GM18867 (cell line): ENCODE measurements at regions not wholly inside any gene's neighbourhood (a gene's known extent, or its start where the extent isn't known, plus 50 kb on each side); places are given as distances from the start of the nearest gene placed in this dataset.
"Not testable (repeated sequence)": the region's sequence is repeated elsewhere in the genome, so short reads cannot be mapped to it uniquely, and the experiment has no call there.

ENCODE experiments used
- ATAC-seq: cut with Tn5 transposase; IDR thresholded peaks from one replicate; pipeline ENCODE4 v1.9.1; 2021; ENCODE audit warnings: mild to moderate bottlenecking, moderate library complexity; ENCODE audit not compliant: unreplicated experiment

DNA sequence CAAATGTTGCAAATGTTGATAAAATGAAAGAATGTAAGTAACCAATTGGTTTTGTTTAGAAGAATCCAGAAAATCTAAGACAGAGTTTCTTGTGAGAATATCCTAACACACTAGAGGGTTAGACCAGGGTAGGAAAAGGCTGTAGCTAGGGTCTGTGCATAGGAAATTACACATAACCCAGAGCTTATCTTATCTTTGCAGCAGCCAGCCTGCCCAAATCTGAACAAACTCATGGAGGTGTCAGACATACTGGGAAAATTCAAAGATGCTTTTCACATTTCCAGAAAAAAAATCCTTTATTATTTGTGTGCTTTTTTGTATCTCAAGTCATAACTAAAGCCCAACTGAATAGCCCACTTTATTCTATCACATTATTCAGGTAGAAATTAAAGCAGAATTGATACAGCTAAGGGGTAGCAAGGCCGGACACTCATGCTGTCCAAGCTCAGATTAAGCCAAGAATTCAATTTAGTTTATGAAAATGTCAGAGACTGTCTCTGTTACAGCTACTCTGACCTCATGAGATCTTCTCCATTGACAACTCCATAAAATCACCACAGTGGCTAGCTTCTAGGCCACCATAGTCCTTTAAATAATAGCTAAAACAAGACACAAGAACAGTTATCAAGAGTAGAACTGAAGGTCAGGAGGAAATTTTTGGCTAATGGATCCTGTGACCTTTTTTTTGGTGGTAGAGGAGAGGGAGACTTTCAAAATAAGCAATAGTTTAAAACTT is 169.6 kb upstream of the RASSF8 start:
- no peak for ATAC-seq

DNA sequence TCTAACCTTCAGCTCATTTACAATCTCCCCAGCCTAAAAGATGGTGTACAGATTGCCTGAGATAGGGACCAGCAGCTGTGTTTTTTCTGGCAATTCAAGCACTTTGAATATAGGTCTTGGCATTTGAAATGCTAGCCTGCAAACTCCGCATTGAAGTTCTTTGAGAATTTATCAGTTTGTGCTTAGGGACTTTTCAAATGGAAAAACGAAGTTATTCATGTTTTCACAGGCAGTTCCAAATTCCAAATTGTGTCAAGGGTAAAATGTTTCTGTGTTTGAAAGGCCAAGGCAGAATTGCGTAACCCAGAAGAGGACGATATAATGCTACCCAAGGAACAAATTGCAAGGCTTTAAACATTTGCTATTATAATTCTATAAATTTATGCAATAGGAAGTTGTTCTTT is 168.9 kb upstream of the RASSF8 start:
- no peak for ATAC-seq

DNA sequence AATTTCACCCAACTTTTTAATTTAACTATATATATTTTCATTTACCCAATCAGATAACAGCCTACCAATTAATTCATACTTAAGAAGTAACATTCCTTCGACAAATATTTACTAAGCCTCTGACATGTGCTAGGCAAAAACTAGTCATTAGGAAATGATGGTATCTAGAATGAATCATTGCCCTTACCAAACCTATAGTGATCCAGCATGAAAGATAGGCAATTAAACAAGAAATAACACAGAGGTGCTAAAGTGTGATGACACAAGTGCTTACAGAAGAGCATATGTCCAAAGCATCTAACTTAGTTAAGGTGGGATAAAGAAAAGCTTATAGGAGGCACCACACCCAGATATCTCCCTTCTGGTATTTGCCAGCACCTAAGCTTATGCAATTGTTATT is 166.5 kb upstream of the RASSF8 start:
- no peak for ATAC-seq

DNA sequence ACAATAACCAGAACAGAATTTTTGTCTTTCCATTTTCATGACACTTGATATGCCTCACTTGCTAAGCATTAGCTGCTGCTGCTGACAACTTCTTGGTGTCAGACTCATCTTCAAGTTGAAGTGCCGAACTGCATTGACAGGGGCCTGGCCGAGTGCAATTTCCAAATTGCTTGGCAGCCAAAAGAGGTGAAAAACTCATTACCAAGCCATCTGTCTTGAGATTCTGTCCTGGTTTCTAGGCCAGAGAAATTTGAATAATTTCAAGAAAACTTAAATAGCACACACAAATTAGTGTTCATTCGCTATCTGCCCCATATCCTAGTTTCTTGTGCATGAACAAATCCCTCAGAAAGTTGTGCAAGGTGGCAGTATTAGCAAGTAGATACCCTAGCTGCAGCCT is 165.3 kb upstream of the RASSF8 start:
- no peak for ATAC-seq

DNA sequence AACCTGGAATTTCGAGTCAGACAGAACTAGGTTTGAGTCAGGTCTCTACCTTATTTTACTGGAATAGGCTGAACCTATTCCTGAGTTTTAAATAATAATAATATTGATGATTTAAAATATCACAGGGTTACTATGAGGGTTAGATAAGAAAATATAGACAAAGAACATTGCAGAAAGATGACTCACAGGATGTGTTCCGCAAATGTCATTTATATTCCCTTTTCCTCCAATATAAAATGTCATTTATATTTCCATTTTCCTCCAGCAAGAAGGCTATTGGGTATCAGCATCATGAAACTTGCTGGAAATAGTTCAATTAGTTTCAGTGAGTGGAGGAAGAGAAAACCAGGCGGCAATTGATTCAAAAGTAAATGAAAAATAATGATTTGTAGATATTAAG is 163.9 kb upstream of the RASSF8 start:
- ATAC-seq = no peak

DNA sequence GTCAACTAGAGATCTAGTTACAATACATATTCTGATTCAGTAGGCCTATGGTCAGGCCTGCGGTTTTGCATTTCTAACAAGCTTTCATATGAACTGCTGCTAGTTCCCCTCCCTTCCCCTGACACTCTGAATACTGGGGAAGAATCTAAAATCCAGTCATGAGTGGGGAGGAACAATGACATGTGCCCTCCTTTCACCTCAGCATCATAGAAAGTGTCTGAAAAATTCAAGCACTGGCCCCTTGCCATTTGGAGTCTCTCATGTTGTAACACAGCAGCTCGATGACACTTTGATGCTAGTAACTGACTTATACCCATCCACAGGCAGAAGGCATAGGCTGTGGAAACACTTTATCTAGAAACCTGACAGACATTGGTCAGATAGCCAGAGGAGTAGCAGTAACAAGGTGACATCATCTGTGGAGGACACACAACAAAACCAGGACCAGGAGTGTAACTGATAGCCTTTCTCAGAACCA is 161.9 kb upstream of the RASSF8 start:
- no peak for ATAC-seq

DNA sequence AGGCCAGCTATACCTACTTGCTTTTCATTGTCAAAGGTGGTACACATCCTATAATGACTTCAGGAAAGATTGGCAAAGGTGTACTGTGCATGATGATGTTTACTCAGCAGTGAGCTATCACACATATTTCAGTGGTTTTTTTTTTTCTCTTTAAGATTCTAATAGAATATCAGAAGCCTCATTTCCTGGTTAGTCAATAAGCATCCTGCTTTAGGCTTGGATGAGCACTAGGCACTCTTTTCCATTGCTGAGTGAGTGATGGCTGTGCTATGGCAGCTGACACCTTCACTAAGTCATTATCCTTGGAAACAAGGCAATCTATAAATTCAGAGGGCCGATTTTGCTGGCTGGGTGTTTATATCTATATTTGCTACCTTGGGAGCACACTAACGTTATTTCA is 161.1 kb upstream of the RASSF8 start:
- no peak for ATAC-seq

DNA sequence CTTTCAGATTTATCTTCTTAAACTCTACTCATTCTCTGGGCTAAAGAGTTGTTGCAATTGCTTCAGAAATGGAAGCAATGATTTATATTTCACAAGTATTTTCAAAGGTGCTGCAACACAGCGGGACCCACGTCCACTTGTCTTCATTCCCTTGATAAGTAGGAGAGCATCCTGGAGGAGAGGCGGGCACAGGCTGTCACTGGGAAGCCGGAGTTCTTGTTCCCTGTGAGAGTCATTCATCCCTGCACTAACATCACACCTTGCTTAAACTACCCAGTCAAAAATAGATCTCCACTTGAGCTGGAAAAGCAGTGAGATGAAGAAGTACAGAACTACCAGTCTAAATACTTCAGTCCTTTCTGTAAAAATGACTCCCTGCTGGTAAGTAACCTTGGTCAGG is 160.5 kb upstream of the RASSF8 start:
- no peak for ATAC-seq

DNA sequence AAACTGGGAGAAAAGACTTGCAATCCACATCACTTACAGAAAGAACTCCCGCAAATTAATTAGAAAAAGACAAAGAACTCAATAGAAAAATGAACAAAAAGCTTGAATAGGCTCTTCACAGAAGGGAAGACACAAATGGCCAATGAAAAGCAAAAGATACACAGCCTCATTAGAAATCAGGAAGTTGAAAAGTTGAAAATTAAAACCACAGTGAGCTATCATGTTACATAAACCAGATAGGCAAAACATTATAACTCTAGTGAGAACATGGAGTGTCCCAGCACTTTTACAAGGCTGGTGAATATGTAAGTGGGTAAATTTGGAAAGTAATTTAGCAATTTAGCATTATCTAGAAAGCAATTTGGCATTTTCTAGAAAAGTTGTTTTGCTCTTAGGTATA is 158.4 kb upstream of the RASSF8 start:
- no peak for ATAC-seq

DNA sequence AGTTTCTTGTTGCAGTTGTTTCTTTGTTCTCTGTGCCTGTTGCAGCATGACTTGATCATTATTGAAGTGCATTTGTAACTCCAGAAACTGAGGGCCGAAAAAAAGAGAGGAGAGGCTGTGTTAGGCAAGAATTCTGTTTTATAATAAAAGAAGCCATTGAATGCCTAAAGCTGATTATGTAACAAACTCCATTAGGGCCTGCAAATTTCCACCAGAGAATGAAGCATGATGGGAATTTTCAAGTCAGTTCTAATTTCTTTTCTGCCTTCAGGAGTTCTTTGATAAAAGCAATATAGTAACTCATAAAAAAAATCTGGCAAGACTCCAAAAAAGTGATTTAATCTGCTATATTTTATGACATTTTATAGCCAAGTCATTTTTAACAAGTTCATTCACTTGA is 156.7 kb upstream of the RASSF8 start:
- no peak for ATAC-seq

DNA sequence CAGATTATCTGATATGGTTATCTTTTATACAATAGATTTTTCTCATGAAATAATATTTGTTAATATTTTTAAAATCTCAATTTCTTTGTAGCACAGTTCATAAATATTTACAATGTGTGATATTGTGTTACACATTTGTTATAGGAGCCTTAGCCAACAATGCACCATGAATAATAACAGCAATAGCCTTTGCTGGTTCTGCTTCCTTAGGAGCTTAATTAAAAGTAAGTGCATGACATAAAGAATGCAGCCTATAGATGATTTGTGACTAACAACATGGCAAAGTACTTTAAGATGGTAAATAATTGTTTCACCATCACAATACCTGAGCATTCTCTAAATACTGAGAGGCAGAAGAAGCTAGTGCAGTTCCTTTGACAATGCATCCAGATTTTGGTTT is 156.3 kb upstream of the RASSF8 start:
- ATAC-seq = no peak

DNA sequence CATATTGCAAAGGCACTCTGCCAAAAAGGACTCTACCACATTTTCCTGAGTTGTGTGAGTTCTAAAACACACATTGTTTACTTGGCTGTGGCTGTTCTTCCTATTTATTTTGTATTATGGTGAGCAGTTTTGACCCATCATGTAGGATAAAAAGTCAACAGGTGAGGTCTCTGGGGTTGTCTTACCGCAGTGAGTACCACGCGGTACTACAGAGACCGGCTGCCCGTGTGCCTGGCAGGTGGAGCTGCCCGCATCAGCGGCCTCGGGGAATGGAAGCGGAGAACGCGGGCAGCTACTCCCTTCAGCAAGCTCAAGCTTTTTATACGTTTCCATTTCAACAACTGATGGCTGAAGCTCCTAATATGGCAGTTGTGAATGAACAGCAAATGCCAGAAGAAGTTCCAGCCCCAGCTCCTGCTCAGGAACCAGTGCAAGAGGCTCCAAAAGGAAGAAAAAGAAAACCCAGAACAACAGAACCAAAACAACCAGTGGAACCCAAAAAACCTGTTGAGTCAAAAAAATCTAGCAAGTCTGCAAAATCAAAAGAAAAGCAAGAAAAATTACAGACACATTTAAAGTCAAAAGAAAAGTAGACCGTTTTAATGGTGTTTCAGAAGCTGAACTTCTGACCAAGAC is 155.3 kb upstream of the RASSF8 start:
- not testable (repeated sequence) for ATAC-seq

DNA sequence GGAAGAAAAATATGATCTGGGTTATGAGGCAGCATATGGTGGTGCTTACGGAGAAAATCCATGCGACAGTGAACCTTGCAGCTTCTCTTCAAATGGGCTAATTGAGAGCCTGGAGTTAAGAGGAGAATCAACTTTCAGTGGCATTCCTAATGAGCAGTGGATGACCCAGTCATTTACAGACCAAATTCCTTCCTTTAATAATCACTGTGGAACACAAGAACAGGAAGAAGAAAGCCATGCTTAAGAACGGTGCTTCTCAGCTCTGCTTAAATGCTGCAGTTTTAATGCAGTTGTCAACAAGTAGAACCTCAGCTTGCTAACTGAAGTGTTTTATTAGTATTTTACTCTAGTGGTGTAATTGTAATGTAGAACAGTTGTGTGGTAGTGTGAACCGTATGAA is 154.2 kb upstream of the RASSF8 start:
- not testable (repeated sequence) for ATAC-seq

DNA sequence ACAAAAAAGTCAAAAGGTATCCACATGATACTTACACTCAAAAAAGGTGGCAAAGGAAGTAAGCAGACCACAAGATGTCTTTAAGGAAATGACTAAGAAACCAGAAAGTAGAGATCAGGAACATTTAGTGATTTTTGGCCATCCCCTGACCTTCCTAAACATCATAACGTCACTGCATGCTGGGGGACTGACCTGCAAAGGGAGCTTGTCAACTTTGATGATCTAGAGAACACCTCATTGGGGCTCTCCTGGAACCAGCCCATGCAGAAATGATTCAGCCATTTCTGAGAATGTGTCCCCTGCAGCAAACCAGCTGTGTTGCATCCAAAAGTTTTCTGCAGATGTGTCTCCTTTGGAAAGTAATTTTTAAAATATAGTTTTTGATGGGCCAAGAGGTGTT is 152.2 kb upstream of the RASSF8 start:
- no peak for ATAC-seq

DNA sequence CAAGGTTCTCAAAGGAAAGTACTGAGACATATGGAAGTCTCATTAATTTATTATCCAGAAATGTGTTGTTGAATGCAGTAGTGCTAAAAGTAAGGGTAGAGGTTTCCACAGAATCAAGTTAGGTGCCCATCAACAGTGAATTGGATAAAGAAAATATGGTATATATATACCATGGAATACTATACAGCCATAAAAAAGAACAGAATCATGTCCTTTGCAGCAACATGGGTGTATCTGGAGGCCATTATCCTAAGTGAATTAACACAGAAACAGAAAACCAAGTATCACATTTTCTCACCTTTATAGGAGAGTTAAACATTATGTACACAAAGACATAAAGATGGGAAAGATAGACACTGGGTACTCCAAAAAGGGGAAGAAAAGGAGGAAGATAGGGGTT is 149.9 kb upstream of the RASSF8 start:
- ATAC-seq = no peak

DNA sequence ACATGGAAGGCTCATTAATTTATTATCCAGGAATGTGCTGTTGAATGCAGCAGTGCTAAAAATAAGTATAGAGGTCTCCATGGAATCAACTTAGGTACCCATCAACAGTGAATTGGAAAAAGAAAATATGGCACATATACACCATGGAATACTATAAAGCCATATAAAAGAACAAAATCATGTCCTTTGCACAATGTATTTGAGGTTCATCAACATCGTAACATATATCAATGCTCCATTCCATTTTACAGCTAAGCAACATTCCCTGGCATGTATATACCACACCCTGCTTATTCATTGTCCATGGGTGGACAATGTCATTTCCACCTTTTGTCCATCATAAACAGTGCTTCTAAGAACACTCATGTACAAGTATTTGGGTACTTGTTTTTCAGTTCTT is 147.8 kb upstream of the RASSF8 start:
- no peak for ATAC-seq

DNA sequence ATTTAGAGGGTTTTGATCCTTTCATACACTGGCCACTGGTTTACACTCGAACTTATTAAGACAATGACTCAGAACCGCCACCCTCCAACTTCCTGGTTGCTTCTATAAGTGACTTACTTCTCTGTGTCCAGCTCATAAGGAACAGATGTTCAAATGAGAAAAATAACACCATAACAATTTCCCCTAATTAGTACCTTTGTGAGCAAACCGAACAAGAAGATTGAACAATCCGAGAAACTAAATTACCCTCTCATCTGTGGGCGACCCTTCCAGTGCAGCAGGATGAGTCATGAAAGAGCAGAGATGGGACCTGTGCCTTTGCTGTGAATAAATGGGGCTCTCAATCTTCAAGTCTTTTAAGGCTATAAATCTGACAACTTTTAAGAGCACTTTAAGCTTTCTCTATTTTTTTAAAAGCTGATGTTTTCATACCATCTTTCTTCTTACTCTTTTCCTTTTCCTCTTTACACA is 146.8 kb upstream of the RASSF8 start:
- peak; percentile 67 for ATAC-seq

DNA sequence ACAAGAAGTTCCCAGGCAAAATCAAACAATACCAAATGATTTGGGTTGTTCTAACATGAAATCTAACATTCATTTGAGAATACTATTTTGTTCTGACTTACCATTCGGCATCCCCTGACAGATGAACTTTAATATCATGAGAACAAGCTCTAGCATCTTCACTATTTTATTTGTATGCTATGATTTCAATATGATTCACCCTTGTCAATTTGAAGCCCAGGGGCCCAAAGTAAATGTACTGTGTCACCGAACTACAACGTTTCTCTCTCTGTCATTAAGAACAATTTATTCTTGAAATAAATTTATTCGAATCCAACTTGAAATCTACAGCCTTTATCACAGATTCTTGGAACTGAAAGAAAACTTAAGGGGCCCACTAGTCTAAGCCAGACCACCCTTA is 146.2 kb upstream of the RASSF8 start:
- no peak for ATAC-seq

DNA sequence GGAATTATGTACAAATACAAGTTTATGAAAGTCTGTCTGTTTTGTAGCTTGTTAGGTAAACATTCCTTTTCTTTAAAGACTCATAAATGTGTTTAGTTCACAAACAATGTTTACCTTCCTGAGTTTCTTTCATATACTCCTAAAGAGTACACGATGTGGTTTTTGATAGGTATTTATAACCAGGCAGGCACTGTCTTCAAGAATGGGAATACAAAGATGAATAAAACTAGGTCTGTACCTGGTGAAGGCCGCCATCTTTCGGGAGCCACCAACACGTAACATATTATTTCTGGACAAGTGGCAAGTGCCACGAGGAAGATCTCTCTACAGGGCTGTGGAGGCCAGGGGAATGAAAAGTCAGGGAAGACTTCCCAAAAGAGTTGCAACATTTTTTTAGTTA is 144.6 kb upstream of the RASSF8 start:
- no peak for ATAC-seq

DNA sequence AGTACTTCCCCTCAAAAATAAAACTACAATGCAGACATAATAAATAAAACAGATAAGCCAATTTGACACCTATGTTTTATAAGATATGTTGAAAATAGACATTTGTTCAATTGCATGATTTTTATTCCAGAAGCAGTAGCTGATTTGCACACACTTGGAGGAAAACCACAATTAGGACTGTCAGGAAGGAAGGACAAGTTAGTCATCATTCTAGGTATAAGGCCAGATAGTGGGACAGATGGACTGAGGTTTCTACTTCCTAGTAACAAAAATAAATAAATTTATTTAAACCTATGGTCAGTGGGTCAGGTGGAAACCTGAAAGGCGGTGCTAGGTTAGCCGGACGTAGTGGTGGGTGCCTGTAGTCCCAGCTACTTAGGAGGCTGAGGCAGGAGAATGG is 141.8 kb upstream of the RASSF8 start:
- ATAC-seq = no peak

DNA sequence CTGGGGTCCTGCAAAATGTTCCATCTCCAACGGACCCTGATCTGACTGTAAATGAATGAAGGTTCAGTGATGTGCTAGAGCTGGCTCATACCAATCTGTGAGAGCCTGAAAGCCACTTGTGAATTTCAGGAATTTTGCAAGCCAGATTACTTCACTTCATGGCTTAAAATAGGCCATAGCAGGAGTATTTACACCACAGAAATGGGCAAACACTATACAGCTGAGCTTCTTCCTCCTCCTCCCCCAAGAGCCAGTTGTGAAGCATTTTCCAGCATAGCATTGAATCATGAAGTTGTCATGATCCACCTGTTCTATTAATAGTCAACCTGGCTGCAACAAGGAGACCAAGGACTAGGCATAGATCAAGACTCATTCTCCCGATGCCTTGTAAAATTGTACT is 141.3 kb upstream of the RASSF8 start:
- ATAC-seq = no peak

DNA sequence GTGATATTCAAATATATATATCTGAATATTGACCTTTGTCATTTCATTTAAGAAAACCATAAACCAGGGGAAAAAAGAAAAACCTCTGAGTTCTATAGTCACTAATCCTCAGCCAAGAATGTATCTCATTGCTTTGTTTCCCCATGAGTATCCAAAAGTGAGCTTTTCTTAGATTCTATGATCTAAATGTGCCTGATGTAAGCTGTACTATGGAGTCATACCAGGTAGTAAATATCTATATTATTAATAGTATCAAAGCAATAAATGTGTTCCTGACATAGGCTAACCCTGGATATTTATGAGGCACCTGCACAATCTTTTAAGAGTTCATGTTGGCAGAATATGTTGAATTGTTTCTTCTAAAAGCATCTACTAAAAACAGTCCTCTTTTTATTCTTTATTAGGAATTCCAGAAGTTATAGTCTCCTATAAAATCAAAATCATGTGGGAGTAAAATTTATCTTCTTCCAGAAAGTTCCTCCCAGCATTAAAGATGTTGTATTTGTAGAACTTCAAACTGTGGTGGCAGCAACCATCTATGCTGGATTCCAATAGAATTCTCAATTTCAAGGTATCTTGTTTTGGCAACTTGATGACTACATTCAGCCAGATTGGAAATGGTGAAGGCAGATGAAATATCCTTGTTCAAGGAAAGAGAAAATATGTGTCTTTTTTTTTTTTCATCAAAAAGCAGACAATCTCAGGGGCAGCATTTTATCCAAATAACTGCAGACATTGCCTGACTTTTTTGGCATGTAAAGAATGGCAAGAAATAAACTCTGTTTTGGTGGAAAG is 139.7 kb upstream of the RASSF8 start:
- no peak for ATAC-seq
